22Rv1 (cell line): ENCODE measurements at regions not wholly inside any gene's neighbourhood (a gene's known extent, or its start where the extent isn't known, plus 50 kb on each side); places are given as distances from the start of the nearest gene placed in this dataset.

ENCODE experiments used
- CTCF ChIP-seq: fragments of 450-650 bp; IDR thresholded peaks from 2 replicates; pipeline ENCODE4 v1.5.1; 2017; ENCODE audit warnings: mild to moderate bottlenecking
- ZFX ChIP-seq: fragments of 450-650 bp; IDR thresholded peaks from 2 replicates; pipeline ENCODE4 v1.6.1; 2017; ENCODE audit warnings: antibody characterized with exemption, borderline replicate concordance

DNA sequence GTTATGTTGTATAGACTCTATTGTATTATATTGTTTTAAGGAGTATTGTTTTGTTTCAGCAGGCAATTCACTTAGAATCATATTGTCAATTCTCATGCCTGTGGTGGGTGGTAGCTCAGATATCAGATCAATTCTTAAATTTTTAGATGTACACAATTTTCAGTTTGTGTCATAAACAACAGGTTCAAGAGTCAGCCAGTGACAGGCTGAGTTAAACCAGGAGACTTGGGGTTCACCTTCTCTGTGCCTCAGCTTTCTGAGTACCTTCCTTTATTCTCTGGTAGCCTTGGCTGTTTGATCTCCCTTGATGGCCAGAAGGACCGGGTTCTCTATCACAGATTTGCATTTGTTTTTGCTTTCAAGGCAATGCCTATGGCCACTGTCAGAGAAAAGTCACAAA, 199.9 kb upstream of the KCNMB2 start:
- no peak for TF ChIP-seq CTCF
- TF ChIP-seq ZFX: no peak
